KMS-11 (cell line): ENCODE measurements at regions not wholly inside any gene's neighbourhood (a gene's known extent, or its start where the extent isn't known, plus 50 kb on each side); places are given as distances from the start of the nearest gene placed in this dataset.

Experiments
- H2AFZ ChIP-seq: fragments of 200-600 bp; sonication (generic); 2 replicates; pipeline ENCODE4 v1.6.1; 2016; ENCODE audit warnings: antibody characterized with exemption, mixed run types, low read depth
- H3K27ac ChIP-seq: fragments of 200-600 bp; sonication (generic); 2 replicates; pipeline ENCODE4 v1.6.1; 2016; ENCODE audit warnings: mild to moderate bottlenecking, mixed run types
- H3K27me3 ChIP-seq: fragments of 200-600 bp; sonication (generic); 2 replicates; pipeline ENCODE4 v1.6.1; 2017; ENCODE audit warnings: mild to moderate bottlenecking, low read depth, mixed run types, moderate library complexity; ENCODE audit not compliant: insufficient read depth
- H3K36me3 ChIP-seq: fragments of 200-600 bp; sonication (generic); 2 replicates; pipeline ENCODE4 v1.6.1; 2017; ENCODE audit warnings: mild to moderate bottlenecking, mixed run types; ENCODE audit not compliant: insufficient read depth
- H3K4me1 ChIP-seq: fragments of 200-600 bp; sonication (generic); 2 replicates; pipeline ENCODE4 v1.6.1; 2016; ENCODE audit warnings: mild to moderate bottlenecking, low read depth, mixed run types; ENCODE audit not compliant: poor library complexity, severe bottlenecking
- H3K4me2 ChIP-seq: fragments of 200-600 bp; sonication (generic); 2 replicates; pipeline ENCODE4 v1.7.0; 2016; ENCODE audit warnings: mild to moderate bottlenecking, mixed run types
- H3K4me3 ChIP-seq: fragments of 200-600 bp; sonication (generic); IDR thresholded peaks from 2 replicates; pipeline ENCODE4 v1.6.1; 2017; ENCODE audit warnings: low read depth, low read length, mixed read lengths; ENCODE audit not compliant: insufficient read depth
- H3K79me2 ChIP-seq: fragments of 200-600 bp; sonication (generic); 2 replicates; pipeline ENCODE4 v1.6.1; 2016; ENCODE audit warnings: low read depth, mixed run types; ENCODE audit not compliant: insufficient read depth
- H3K9ac ChIP-seq: fragments of 200-600 bp; sonication (generic); 2 replicates; pipeline ENCODE4 v1.6.1; 2016; ENCODE audit warnings: mild to moderate bottlenecking, mixed run types
- H4K20me1 ChIP-seq: fragments of 200-600 bp; sonication (generic); 2 replicates; pipeline ENCODE4 v1.6.1; 2016; ENCODE audit warnings: mild to moderate bottlenecking, mixed run types; ENCODE audit not compliant: insufficient read depth
- CTCF ChIP-seq: fragments of 200-600 bp; sonication (generic); conservative IDR thresholded peaks from 2 replicates; pipeline ENCODE4 v1.6.1; 2017; ENCODE audit warnings: low read depth, mild to moderate bottlenecking, antibody characterized with exemption, low read length, moderate library complexity, mixed read lengths

- no peak overlapping the region for H2AFZ ChIP-seq
- H3K4me2 ChIP-seq: no peak overlapping the region
- H3K27me3 ChIP-seq: no peaks in the 10 kb centered on the region
- peaks cover 33% of the 10 kb centered on the region for H3K4me1 ChIP-seq
- H3K4me3 ChIP-seq: no peak overlapping the region
- H3K9ac ChIP-seq: no peak overlapping the region
- no peak overlapping the region for H3K27ac ChIP-seq
- H4K20me1 ChIP-seq: no peaks in the 10 kb centered on the region
- no peaks in the 10 kb centered on the region for H3K79me2 ChIP-seq
- TF ChIP-seq CTCF: no peak
- H3K36me3 ChIP-seq: no peaks in the 10 kb centered on the region
Observed at GRCh38 chr7:22589641-22590201, 89.7 kb upstream of the STEAP1B start.

- TF ChIP-seq CTCF: no peak
- Histone ChIP-seq H2AFZ (no peak overlapping the region), H3K79me2 (no peaks in the 10 kb centered on the region), H3K27me3 (no peaks in the 10 kb centered on the region), H3K9ac (no peak overlapping the region), H3K4me2 (no peak overlapping the region), H3K27ac (no peak overlapping the region), H4K20me1 (no peaks in the 10 kb centered on the region), H3K36me3 (no peaks in the 10 kb centered on the region), H3K4me3 (no peak overlapping the region), H3K4me1 (peaks cover 47% of the 10 kb centered on the region)
Observed at GRCh38 chr7:22588351-22588750, 88.4 kb upstream of the STEAP1B start.

- Histone ChIP-seq H3K4me3 (no peak overlapping the region), H3K79me2 (no peaks in the 10 kb centered on the region), H3K9ac (no peak overlapping the region), H3K4me2 (0 out of 2 replicates have a peak overlapping the region, but pooled peaks have one; percentile 10), H3K4me1 (peaks cover 57% of the 10 kb centered on the region), H4K20me1 (no peaks in the 10 kb centered on the region), H3K27ac (no peak overlapping the region), H3K27me3 (no peaks in the 10 kb centered on the region; the same call in 1 of the 2 replicates), H3K36me3 (no peaks in the 10 kb centered on the region), H2AFZ (no peak overlapping the region)
- 0 out of 2 replicates have a peak, but pooled peaks have one; percentile 21 for TF ChIP-seq CTCF
Observed at GRCh38 chr7:22587322-22587721, 87.3 kb upstream of the STEAP1B start.

GRCh38 chr7:22586786-22587140 is 86.8 kb upstream of the STEAP1B start:
- Histone ChIP-seq H3K27ac (no peak overlapping the region), H3K79me2 (no peaks in the 10 kb centered on the region), H3K4me3 (no peak overlapping the region), H3K36me3 (no peaks in the 10 kb centered on the region), H3K4me2 (no peak overlapping the region), H3K9ac (no peak overlapping the region), H3K27me3 (no peaks in the 10 kb centered on the region; the same call in 1 of the 2 replicates), H2AFZ (no peak overlapping the region), H4K20me1 (no peaks in the 10 kb centered on the region), H3K4me1 (peaks cover 63% of the 10 kb centered on the region)
- peak; percentile 30 for TF ChIP-seq CTCF
